C4-2B (cell line): ENCODE measurements at regions not wholly inside any gene's neighbourhood (a gene's known extent, or its start where the extent isn't known, plus 50 kb on each side); places are given as distances from the start of the nearest gene placed in this dataset.

Experiments
- H3K27ac ChIP-seq: fragments of 450-650 bp; 2 replicates; pipeline ENCODE4 v1.5.1; 2017
- CTCF ChIP-seq: fragments of 450-650 bp; conservative IDR thresholded peaks from 2 replicates; pipeline ENCODE4 v1.5.1; 2017; ENCODE audit warnings: mild to moderate bottlenecking
- ZFX ChIP-seq: fragments of 450-650 bp; IDR thresholded peaks from 2 replicates; pipeline ENCODE4 v1.6.1; 2017

- no peak overlapping the region for H3K27ac ChIP-seq
- TF ChIP-seq CTCF (no peak), ZFX (no peak)
These were observed 532.6 kb downstream of the TNS3 start for GRCh38 chr7:47049234-47049774.

GRCh38 chr7:47047384-47047783, 534.5 kb downstream of the TNS3 start:
- TF ChIP-seq ZFX (no peak), CTCF (no peak)
- H3K27ac ChIP-seq: peak overlapping the region; percentile 33; the same call in 1 of the 2 replicates

DNA sequence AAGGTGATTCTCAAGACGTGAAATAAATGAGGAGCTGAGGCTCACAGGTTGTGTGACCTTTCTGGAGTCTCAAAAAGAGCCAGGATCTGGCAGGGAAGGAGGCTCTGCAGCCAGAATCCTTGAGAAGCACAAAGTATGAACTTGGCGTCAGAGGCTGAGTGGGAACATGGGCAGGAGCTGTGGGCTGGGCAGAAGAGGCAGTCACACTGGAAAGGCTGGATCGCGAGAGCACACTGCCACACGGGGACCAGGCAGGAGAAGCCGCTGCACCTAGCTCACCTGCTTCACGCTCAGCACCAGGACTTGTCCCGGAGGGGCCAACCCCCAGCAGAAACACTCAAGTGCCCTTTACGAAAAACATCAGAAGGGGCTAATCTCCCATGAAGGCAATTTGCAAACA, 535.0 kb downstream of the TNS3 start:
- TF ChIP-seq ZFX: no peak
- TF ChIP-seq CTCF: no peak
- peak overlapping the region; percentile 33; the same call in 1 of the 2 replicates for H3K27ac ChIP-seq

DNA sequence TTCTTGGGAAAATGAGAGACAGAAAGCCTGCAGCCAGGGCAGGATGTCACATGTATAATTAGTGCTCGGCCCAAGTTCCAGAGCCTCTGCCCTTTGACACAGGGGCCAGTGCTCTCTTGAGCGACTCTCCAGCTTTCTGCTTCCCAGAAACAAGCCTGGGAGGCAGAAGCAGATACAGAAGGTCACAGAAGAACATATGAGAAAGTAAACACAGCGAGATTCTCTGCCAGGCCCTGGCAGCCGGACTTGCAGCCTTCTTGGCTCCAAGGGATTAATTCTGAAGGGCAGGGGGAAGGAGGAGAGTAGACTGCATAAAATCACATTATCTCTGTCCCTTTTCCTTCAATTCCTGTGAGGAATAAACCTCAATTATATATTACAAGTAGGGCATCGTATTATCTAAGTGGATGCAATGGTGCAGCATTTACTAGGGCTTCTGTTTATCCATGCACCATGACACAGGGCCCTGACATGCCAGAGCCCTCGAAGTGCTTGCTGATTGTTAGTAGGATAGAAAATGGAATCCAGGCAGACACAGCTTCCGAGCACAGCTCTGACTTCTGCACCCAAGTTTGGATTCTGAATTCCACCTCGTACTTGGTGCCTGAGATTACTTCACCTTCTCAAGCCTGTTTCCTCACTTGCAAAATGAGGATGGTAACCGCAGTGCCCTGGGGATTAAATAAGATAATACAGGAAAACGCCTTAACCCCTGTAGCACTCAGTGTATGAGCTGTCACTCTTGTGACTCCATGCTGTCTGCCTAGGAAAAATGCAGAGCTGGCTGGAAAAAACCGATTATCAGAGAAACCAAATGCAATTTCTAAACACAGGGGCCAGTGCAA, 536.5 kb downstream of the TNS3 start:
- H3K27ac ChIP-seq: peak overlapping the region; percentile 37; the same call in 1 of the 2 replicates
- TF ChIP-seq CTCF: no peak
- no peak for TF ChIP-seq ZFX

DNA sequence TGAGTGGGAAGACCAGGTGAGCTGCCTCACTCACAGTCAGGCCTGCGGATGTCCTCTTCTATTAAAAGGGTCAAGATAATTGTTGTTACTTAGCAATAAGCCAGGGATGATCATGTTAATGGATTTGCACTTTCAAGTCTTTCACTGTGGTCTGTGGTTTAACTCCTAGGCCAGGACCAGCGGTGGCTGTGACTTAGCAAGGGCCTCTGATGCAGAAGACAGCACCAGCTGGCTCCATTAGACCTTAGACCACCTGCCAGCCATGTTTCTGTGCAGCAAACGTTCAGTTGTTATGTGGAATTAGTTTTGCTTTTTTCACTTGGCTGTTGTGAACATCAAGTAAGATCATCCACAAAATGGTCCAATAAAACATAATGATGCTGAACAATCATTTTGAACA, 537.3 kb downstream of the TNS3 start:
- peak overlapping the region; percentile 37; the same call in 1 of the 2 replicates for H3K27ac ChIP-seq
- TF ChIP-seq ZFX (no peak), CTCF (no peak)

DNA sequence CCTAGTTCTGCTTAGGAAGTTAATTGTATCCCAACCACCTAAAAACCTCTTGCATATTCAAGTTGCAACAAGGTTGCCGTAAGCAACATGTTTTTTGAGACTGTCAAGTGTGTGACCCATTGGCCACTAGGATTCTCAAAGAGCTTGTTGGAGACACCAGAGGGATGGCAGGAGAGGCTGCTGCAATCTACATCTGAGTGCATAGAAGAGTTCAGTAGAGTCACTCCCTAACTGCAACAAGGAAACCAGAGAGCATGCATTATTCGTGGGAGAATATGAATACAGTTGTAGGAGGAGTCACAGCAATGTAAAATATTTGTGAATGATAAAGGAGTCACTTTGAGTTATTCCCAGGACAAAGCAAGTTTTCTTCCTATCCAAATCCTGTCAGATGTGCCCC, 538.6 kb downstream of the TNS3 start:
- no peak for TF ChIP-seq ZFX

DNA sequence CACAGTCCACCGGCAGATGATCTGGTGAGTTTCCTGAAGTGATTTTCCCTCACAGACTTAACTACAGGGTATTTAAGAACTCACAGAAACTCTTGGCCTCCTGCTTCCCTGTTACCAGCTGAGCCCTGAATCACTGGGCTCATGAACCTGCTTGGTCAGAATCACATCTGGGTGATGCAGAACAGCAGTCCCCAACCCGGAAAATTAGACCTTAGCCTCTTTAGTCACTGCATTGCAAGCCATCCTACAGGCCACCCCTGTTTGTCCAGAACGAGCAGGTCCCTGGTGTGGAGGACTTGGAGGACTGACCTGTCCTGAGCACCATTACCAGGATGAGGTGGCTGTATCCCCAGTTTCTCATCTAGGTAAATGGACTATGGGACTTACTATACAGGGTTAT, 539.2 kb downstream of the TNS3 start:
- TF ChIP-seq CTCF: no peak
- no peak for TF ChIP-seq ZFX
- no peak overlapping the region for H3K27ac ChIP-seq

More for the DNA sequence above, 538.6 kb downstream of the TNS3 start:
- H3K27ac ChIP-seq: no peak overlapping the region
